Brain microvascular endothelial cell (primary cell): ENCODE measurements at regions not wholly inside any gene's neighbourhood (a gene's known extent, or its start where the extent isn't known, plus 50 kb on each side); places are given as distances from the start of the nearest gene placed in this dataset.

Experiments used
- DNase-seq: peaks from one replicate; pipeline ENCODE4 v3.0.0-alpha.2; 2020
- H3K27ac ChIP-seq: fragments of 250-450 bp; sonication (Bioruptor Pico); 2 replicates; pipeline ENCODE4 v1.5.1; 2020; ENCODE audit warnings: mild to moderate bottlenecking, moderate library complexity
- H3K27me3 ChIP-seq: fragments of 250-450 bp; sonication (Bioruptor Pico); replicated peaks from 2 replicates; pipeline ENCODE4 v1.5.1; 2020; ENCODE audit warnings: mild to moderate bottlenecking
- H3K36me3 ChIP-seq: fragments of 250-450 bp; sonication (Bioruptor Pico); replicated peaks from 2 replicates; pipeline ENCODE4 v1.5.1; 2020; ENCODE audit warnings: mild to moderate bottlenecking
- H3K4me3 ChIP-seq: 2 replicates; pipeline ENCODE4 v1.5.1; 2011; ENCODE audit warnings: low read depth, mild to moderate bottlenecking, control low read depth, low read length, moderate library complexity
- CTCF ChIP-seq: IDR thresholded peaks from 2 replicates; pipeline ENCODE4 v1.5.1; 2011; ENCODE audit warnings: low read depth, mild to moderate bottlenecking, moderate library complexity, low read length, control low read depth, inconsistent platforms; ENCODE audit errors: missing control alignments
- in situ Hi-C: cut with HindIII; loops from 2 replicates; pipeline ENCODE4 v1.10.0; 2017; ENCODE audit warnings: low sequenced_read_pairs, low pct_ligation_motif_present

- Histone ChIP-seq H3K27ac (no peak overlapping the region), H3K36me3 (no peaks in the 10 kb centered on the region), H3K27me3 (no peaks in the 10 kb centered on the region), H3K4me3 (no peak overlapping the region)
- TF ChIP-seq CTCF = no peak
- DNase-seq = no peak
- in situ Hi-C loops = no loop called here
Measured at GRCh38 chr6:4586469-4586859, 189.7 kb upstream of the CDYL start.

GRCh38 chr6:4585682-4586468 is 190.3 kb upstream of the CDYL start:
- DNase-seq = no peak
- Histone ChIP-seq H3K27me3 (no peaks in the 10 kb centered on the region), H3K4me3 (no peak overlapping the region), H3K36me3 (no peaks in the 10 kb centered on the region), H3K27ac (no peak overlapping the region)
- TF ChIP-seq CTCF = no peak
- in situ Hi-C loops = no loop called here

GRCh38 chr6:4584801-4585200 is 191.4 kb upstream of the CDYL start:
- no peak for TF ChIP-seq CTCF
- Histone ChIP-seq H3K27ac (no peak overlapping the region), H3K27me3 (no peaks in the 10 kb centered on the region), H3K4me3 (no peak overlapping the region), H3K36me3 (no peaks in the 10 kb centered on the region)
- no peak for DNase-seq
- in situ Hi-C loops = no loop called here

- DNase-seq = peak; percentile 29
- no peaks in the 10 kb centered on the region for H3K36me3 ChIP-seq
- H3K27ac ChIP-seq = peak overlapping the region; percentile 79
- TF ChIP-seq CTCF = no peak
- H3K27me3 ChIP-seq = no peaks in the 10 kb centered on the region
- H3K4me3 ChIP-seq = no peak overlapping the region
- in situ Hi-C loops = no loop called here
Measured at GRCh38 chr6:4582506-4583417, 193.4 kb upstream of the CDYL start.

- H3K27ac ChIP-seq = peak overlapping the region; percentile 79
- H3K36me3 ChIP-seq = no peaks in the 10 kb centered on the region
- peak; percentile 88 for DNase-seq
- no peaks in the 10 kb centered on the region for H3K27me3 ChIP-seq
- H3K4me3 ChIP-seq = no peak overlapping the region
- in situ Hi-C loops = no loop called here
- TF ChIP-seq CTCF = no peak
Measured at GRCh38 chr6:4581468-4582385, 194.5 kb upstream of the CDYL start.
